Transverse colon (tissue), 4 donors: ENCODE measurements at regions not wholly inside any gene's neighbourhood (a gene's known extent, or its start where the extent isn't known, plus 50 kb on each side); places are given as distances from the start of the nearest gene placed in this dataset.

Experiments
- DNase-seq: peaks from one replicate; pipeline ENCODE4 v3.0.0-alpha.2; 2019
- H3K27ac ChIP-seq, 4 donors: fragments of 200-600 bp; sonication (generic); 2 replicates each; pipeline ENCODE4 v1.5.1; 2016 to 2018; ENCODE audit warnings: inconsistent platforms in 4 of 4
- H3K27me3 ChIP-seq: fragments of 200-600 bp; sonication (generic); 2 replicates; pipeline ENCODE4 v1.5.1; 2017; ENCODE audit warnings: inconsistent platforms
- H3K36me3 ChIP-seq, 4 donors: fragments of 200-600 bp; sonication (generic); 2 replicates each; pipeline ENCODE4 v1.5.1; 2017 to 2019; ENCODE audit warnings: inconsistent platforms in 4 of 4
- H3K4me1 ChIP-seq, 4 donors: fragments of 200-600 bp; sonication (generic); 2 replicates each; pipeline ENCODE4 v1.5.1; 2017 to 2020; ENCODE audit warnings: inconsistent platforms in 4 of 4
- H3K4me3 ChIP-seq, 4 donors: fragments of 200-600 bp; sonication (generic); 1 replicate in 1 of 4; 2 replicates in 3 of 4; pipeline versions ENCODE4 v1.5.1 to v1.6.1; 2017 to 2019; ENCODE audit warnings: inconsistent platforms in 4 of 4
- H3K9me3 ChIP-seq, 2 donors: fragments of 200-600 bp; sonication (generic); 2 replicates each; pipeline ENCODE4 v1.5.1; 2017 to 2019; ENCODE audit warnings: inconsistent platforms in 2 of 2
- CTCF ChIP-seq, 5 experiments: fragments of 200-600 bp in 3 of 5; fragments of 450-650 bp in 2 of 5; sonication (generic) in 3 of 5; IDR thresholded peaks; 1 replicate in 2 of 5; 2 replicates in 3 of 5; pipeline ENCODE4 v1.5.1; 2016 to 2017; ENCODE audit warnings: antibody characterized with exemption in 5 of 5, inconsistent platforms in 3 of 5, mild to moderate bottlenecking in 2 of 5, moderate library complexity in 1 of 5
- EP300 ChIP-seq: sonication (generic); formaldehyde crosslinking; IDR thresholded peaks from one replicate; pipeline ENCODE4 v1.6.1; 2017; ENCODE audit warnings: antibody characterized with exemption, low read depth
- POLR2A ChIP-seq: fragments of 450-650 bp; IDR thresholded peaks from one replicate; pipeline ENCODE4 v1.6.1; 2016; ENCODE audit warnings: antibody characterized with exemption, mild to moderate bottlenecking, moderate library complexity
- POLR2AphosphoS5 ChIP-seq, 3 donors: sonication (generic); formaldehyde crosslinking; IDR thresholded peaks; one replicate each; pipeline ENCODE4 v1.6.1; 2016; ENCODE audit warnings: antibody characterized with exemption in 3 of 3
- WGBS, 2 donors: methylation state at CpG; one replicate each; pipeline ENCODE4 v1.1.5; 2018; ENCODE audit warnings: low coverage in 1 of 2; 5-methylcytosine and 5-hydroxymethylcytosine counted together
- in situ Hi-C, 4 donors: fragments of 200-750 bp; cut with MboI; loops; one replicate each; pipeline versions ENCODE4 v1.15.0 to v1.15.1; 2017; ENCODE audit warnings: low sequenced_read_pairs in 3 of 4, low pct_ligation_motif_present in 1 of 4, low pct_unique_long_range_greater_than_20kb in 1 of 4
- intact Hi-C: fragments of 100-400 bp; cut with DNase I; formaldehyde crosslinking; loops from one replicate; pipeline ENCODE4 v1.15.1; 2023; ENCODE audit warnings: low total_unique reads

DNA sequence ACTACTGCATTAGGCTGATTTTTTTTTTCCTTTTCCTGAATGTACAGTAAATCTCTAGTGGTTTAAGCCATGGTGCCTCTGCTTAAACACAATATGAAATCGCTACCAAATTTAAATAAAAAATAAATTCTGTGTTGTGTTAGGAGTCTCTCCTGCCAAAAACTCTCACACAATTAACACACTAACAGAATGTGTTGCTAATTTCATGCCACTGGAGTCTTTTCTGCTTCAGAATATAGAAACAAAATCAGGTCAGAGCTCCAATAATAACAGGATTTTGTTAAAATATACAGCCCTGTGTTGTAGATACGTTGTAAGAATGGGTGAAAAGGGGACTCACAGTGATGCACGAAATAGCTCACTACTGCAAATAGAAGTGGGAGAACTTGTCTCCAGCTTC is 398.8 kb downstream of the ZSWIM6 start:
- no peaks in the 10 kb centered on the region for H3K4me1 ChIP-seq
- WGBS, 2 donors, result 46 to 70% methylated on average over 3 of the region's 3 CpGs
- intact Hi-C loops, result no loop called here

GRCh38 chr5:61731267-61731945 is 399.3 kb downstream of the ZSWIM6 start:
- Histone ChIP-seq H3K36me3 (no peaks in the 10 kb centered on the region), H3K27me3 (no peaks in the 10 kb centered on the region), H3K4me1 (no peaks in the 10 kb centered on the region), H3K9me3 (no peaks in the 10 kb centered on the region), H3K27ac (no peak overlapping the region), H3K4me3 (no peak overlapping the region)
- no peak for DNase-seq
- in situ Hi-C loops, result no loop called here
- TF ChIP-seq POLR2AphosphoS5 (IDR thresholded peaks at IDR 0.05), result no peak
- intact Hi-C loops, result no loop called here
- 79 to 94% methylated on average over 3 to 6 of the region's 6 CpGs for WGBS, 2 donors

More for the DNA sequence above, 398.8 kb downstream of the ZSWIM6 start:
- Histone ChIP-seq H3K9me3 (no peaks in the 10 kb centered on the region), H3K27me3 (no peaks in the 10 kb centered on the region), H3K36me3 (no peaks in the 10 kb centered on the region), H3K4me3 (no peak overlapping the region), H3K27ac (no peak overlapping the region)
- in situ Hi-C loops, result no loop called here
- TF ChIP-seq CTCF (IDR thresholded peaks at IDR 0.05) (no peak), POLR2A (no peak), POLR2AphosphoS5 (IDR thresholded peaks at IDR 0.05) (no peak), EP300 (no peak)
- DNase-seq, result no peak

DNA sequence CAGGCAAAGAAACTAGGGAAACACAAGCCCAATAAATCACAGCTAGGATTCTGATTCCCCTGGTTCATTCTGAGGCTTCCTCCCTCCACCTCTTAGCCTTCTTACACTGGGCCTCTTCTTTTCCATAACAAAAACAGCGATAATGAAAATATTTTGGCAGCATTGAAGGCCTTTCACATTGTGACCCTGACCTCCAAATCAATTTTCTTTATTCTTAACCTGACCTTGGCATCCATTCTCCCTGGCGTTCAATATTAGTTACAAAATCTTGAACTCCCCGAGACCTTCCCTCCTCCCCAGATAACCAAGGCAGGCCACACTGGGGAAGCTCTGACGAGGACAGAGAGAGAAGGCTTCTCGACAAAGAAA is 399.9 kb downstream of the ZSWIM6 start:
- Histone ChIP-seq H3K9me3 (no peaks in the 10 kb centered on the region), H3K27ac (no peak overlapping the region), H3K36me3 (no peaks in the 10 kb centered on the region), H3K27me3 (no peaks in the 10 kb centered on the region), H3K4me3 (no peak overlapping the region), H3K4me1 (no peaks in the 10 kb centered on the region)
- no peak for DNase-seq
- 80% methylated on average over 5 of the region's 5 CpGs; no CpG with 5 or more reads in 1 of the 2 donors for WGBS, 2 donors
- TF ChIP-seq POLR2AphosphoS5 (IDR thresholded peaks at IDR 0.05), result no peak
- TF ChIP-seq EP300, result no peak
- no peak for TF ChIP-seq CTCF (IDR thresholded peaks at IDR 0.05)
- TF ChIP-seq POLR2A, result no peak
- in situ Hi-C loops (no loop called here), intact Hi-C loops (no loop called here)

DNA sequence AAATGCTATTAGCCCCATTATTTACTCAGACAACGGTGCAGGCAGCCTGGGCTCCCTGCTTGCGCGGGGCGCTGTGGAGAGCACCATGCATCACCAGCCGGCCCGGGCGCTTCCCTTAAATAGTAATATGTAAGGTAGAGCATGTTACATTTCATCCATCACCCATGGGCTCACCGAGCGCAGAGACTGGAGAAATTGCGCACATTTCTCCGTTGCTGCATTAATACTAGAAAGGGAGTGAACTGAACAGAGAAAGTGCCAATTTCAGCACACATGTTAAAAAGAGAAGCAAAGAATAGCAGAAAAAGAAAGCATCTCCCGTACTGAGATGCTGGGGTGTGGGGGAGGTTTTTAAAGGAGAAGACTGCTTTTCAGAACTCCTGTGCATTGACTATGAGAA is 400.3 kb downstream of the ZSWIM6 start:
- H3K9me3 ChIP-seq, result no peaks in the 10 kb centered on the region
- WGBS, 2 donors, result 57 to 80% methylated on average over 1 to 12 of the region's 12 CpGs
- TF ChIP-seq CTCF (IDR thresholded peaks at IDR 0.05), result no peak
- TF ChIP-seq POLR2A, result no peak
- TF ChIP-seq POLR2AphosphoS5 (IDR thresholded peaks at IDR 0.05), result no peak
- no peak for TF ChIP-seq EP300
- no peaks in the 10 kb centered on the region for H3K36me3 ChIP-seq
- in situ Hi-C loops, result no loop called here
- H3K4me1 ChIP-seq, result no peaks in the 10 kb centered on the region
- intact Hi-C loops, result no loop called here
- H3K27ac ChIP-seq, result no peak overlapping the region
- no peak overlapping the region for H3K4me3 ChIP-seq
- no peak for DNase-seq
- H3K27me3 ChIP-seq, result no peaks in the 10 kb centered on the region

DNA sequence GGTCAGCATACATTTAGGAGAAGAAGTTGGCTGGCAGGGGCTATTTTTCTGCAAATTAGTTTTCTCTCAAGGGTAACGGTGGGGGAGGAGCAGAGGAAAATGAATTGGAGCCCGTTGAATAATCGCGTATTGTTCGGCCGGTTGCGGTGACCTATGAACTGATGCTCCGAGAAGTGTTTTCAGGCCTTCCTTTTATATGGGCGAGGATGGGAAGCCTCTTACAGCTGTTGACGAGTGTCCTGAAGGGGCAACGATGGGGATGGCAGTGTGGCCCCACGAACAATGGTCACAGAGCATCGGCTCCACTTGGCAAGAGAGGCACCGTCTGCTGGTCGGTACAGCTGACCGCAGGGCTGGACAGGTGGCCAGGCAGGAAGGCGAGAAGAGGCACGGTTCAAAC is 400.7 kb downstream of the ZSWIM6 start:
- intact Hi-C loops, result no loop called here
- Histone ChIP-seq H3K4me1 (no peaks in the 10 kb centered on the region), H3K36me3 (no peaks in the 10 kb centered on the region), H3K9me3 (no peaks in the 10 kb centered on the region), H3K4me3 (no peak overlapping the region), H3K27me3 (no peaks in the 10 kb centered on the region), H3K27ac (no peak overlapping the region)
- in situ Hi-C loops, result no loop called here
- 86 to 91% methylated on average over 13 to 18 of the region's 18 CpGs for WGBS, 2 donors
- no peak for DNase-seq
- no peak for TF ChIP-seq POLR2AphosphoS5 (IDR thresholded peaks at IDR 0.05)
- TF ChIP-seq POLR2A, result no peak
- no peak for TF ChIP-seq EP300
- no peak for TF ChIP-seq CTCF (IDR thresholded peaks at IDR 0.05)
